IMR-90 (cell line): ENCODE measurements at regions not wholly inside any gene's neighbourhood (a gene's known extent, or its start where the extent isn't known, plus 50 kb on each side); places are given as distances from the start of the nearest gene placed in this dataset.

Source experiments
- ATAC-seq: fragments of 200-7000 bp; cut with Tn5 transposase; 2 replicates; pipeline ENCODE4 v1.9.1; 2020; ENCODE audit warnings: low read depth, mild to moderate bottlenecking, moderate library complexity
- BruUV-seq: library from RNA; stranded (reverse); fragments of 400-500 nt; replicated peaks from 2 replicates; lab custom pipeline; 2021; lab: Mats Ljungman, UMichigan
- CTCF ChIA-PET: fragments of 300-600 bp; formaldehyde crosslinking; extraction: SDS; loops from one replicate; lab custom pipeline; 2021; ENCODE audit warnings: antibody characterized with exemption; lab: Yijun Ruan, JAX
- POLR2A ChIA-PET: fragments of 300-600 bp; sonication (Branson Sonifier 250); formaldehyde crosslinking; loops from one replicate; lab custom pipeline; 2022; ENCODE audit warnings: antibody characterized with exemption; ENCODE audit not compliant: unreplicated experiment; lab: Charles Lee
- DNase-seq: peaks from one replicate; pipeline ENCODE4 v3.0.0; 2013
- H2AFZ ChIP-seq: replicated peaks from 2 replicates; pipeline ENCODE3; 2013; ENCODE audit warnings: low read length, mild to moderate bottlenecking; ENCODE audit not compliant: poor library complexity
- H2AK5ac ChIP-seq: 2 replicates; pipeline ENCODE4 v1.6.1; 2013; ENCODE audit warnings: low read depth, low read length, inconsistent platforms
- H2AK9ac ChIP-seq: replicated peaks from 2 replicates; pipeline ENCODE3; 2013; ENCODE audit warnings: mild to moderate bottlenecking, low read depth, low read length, moderate library complexity; ENCODE audit not compliant: poor library complexity
- H2BK120ac ChIP-seq: 2 replicates; pipeline ENCODE4 v1.6.1; 2013; ENCODE audit warnings: low read depth, low read length, inconsistent platforms
- H2BK15ac ChIP-seq: 3 replicates; pipeline ENCODE4 v1.6.1; 2013; ENCODE audit warnings: low read depth, low read length, inconsistent platforms
- H2BK20ac ChIP-seq: 2 replicates; pipeline ENCODE4 v1.6.1; 2013; ENCODE audit warnings: low read depth, mild to moderate bottlenecking, inconsistent platforms, low read length, moderate library complexity
- H2BK5ac ChIP-seq: 2 replicates; pipeline ENCODE4 v1.6.1; 2013; ENCODE audit warnings: mild to moderate bottlenecking, low read depth, low read length, inconsistent platforms; ENCODE audit not compliant: poor library complexity, severe bottlenecking
- H3K14ac ChIP-seq: replicated peaks from 2 replicates; pipeline ENCODE4 v1.6.1; 2013; ENCODE audit warnings: low read depth, low read length, inconsistent platforms
- H3K18ac ChIP-seq: 2 replicates; pipeline ENCODE4 v1.6.1; 2013; ENCODE audit warnings: low read depth, low read length, control low read depth
- H3K23ac ChIP-seq: 2 replicates; pipeline ENCODE4 v1.6.1; 2013; ENCODE audit warnings: low read depth, low read length, inconsistent platforms
- H3K27ac ChIP-seq: 2 replicates; pipeline ENCODE4 v1.5.1; 2013; ENCODE audit warnings: mild to moderate bottlenecking, control low read depth, low read length; ENCODE audit not compliant: insufficient read depth
- H3K27me3 ChIP-seq: 2 replicates; pipeline ENCODE4 v1.6.1; 2013; ENCODE audit warnings: low read length; ENCODE audit not compliant: control insufficient read depth, insufficient read depth
- H3K36me3 ChIP-seq: 2 replicates; pipeline ENCODE4 v1.6.1; 2013; ENCODE audit warnings: low read length, mixed read lengths; ENCODE audit not compliant: control insufficient read depth, insufficient read depth
- H3K4ac ChIP-seq: 2 replicates; pipeline ENCODE4 v1.6.1; 2013; ENCODE audit warnings: low read depth, low read length, inconsistent platforms
- H3K4me1 ChIP-seq: 2 replicates; pipeline ENCODE4 v1.6.1; 2013; ENCODE audit warnings: low read length, mixed read lengths; ENCODE audit not compliant: control insufficient read depth, insufficient read depth
- H3K4me2 ChIP-seq: 2 replicates; pipeline ENCODE4 v1.6.1; 2013; ENCODE audit warnings: low read depth, mild to moderate bottlenecking, control low read depth, low read length, moderate library complexity
- H3K4me3 ChIP-seq: 2 replicates; pipeline ENCODE4 v1.5.1; 2013; ENCODE audit warnings: low read depth, mild to moderate bottlenecking, control low read depth, low read length, moderate library complexity; ENCODE audit not compliant: insufficient read depth
- H3K56ac ChIP-seq: 2 replicates; pipeline ENCODE4 v1.6.1; 2013; ENCODE audit warnings: low read length, inconsistent platforms; ENCODE audit not compliant: insufficient read depth; ENCODE audit errors: extremely low read depth
- H3K79me1 ChIP-seq, 2 experiments: 2 replicates each; pipeline ENCODE4 v1.6.1; 2013; ENCODE audit warnings: low read length in 2 of 2, inconsistent platforms in 1 of 2, low read depth in 1 of 2
- H3K9ac ChIP-seq: 2 replicates; pipeline ENCODE4 v1.6.1; 2013; ENCODE audit warnings: low read depth, low read length, control low read depth
- H3K9me1 ChIP-seq: 2 replicates; pipeline ENCODE4 v1.6.1; 2013; ENCODE audit warnings: low read length, inconsistent platforms; ENCODE audit not compliant: insufficient read depth
- H3K9me3 ChIP-seq: 2 replicates; pipeline ENCODE4 v1.6.1; 2013; ENCODE audit warnings: low read length; ENCODE audit not compliant: control insufficient read depth, insufficient read depth
- H4K20me1 ChIP-seq: 2 replicates; pipeline ENCODE4 v1.6.1; 2013; ENCODE audit warnings: low read length, inconsistent platforms; ENCODE audit not compliant: insufficient read depth
- H4K5ac ChIP-seq: 2 replicates; pipeline ENCODE4 v1.6.1; 2013; ENCODE audit warnings: mild to moderate bottlenecking, low read depth, low read length, control low read depth
- H4K8ac ChIP-seq, 2 experiments: 2 replicates each; pipeline ENCODE4 v1.6.1; 2013; ENCODE audit warnings: low read depth in 2 of 2, low read length in 2 of 2, control low read depth in 1 of 2, inconsistent platforms in 1 of 2
- H4K91ac ChIP-seq: 2 replicates; pipeline ENCODE4 v1.6.1; 2013; ENCODE audit warnings: low read depth, low read length, inconsistent platforms; ENCODE audit not compliant: insufficient read depth
- CEBPB ChIP-seq: IDR thresholded peaks from 2 replicates; pipeline ENCODE4 v1.6.1; 2012; ENCODE audit warnings: low read depth, low read length, improper control_type of control experiment
- CHD1 ChIP-seq: IDR thresholded peaks from 2 replicates; pipeline ENCODE4 v1.6.1; 2012; ENCODE audit warnings: low read depth, low read length, improper control_type of control experiment
- FOS ChIP-seq: fragments of 150-350 bp; IDR thresholded peaks from 2 replicates; pipeline ENCODE4 v1.6.1; 2016; ENCODE audit warnings: low read depth, low read length
- MAZ ChIP-seq: IDR thresholded peaks from 2 replicates; pipeline ENCODE4 v1.6.1; 2012; ENCODE audit warnings: low read depth, mild to moderate bottlenecking, low read length, improper control_type of control experiment, moderate library complexity, borderline replicate concordance
- MXI1 ChIP-seq: IDR thresholded peaks from 2 replicates; pipeline ENCODE4 v1.6.1; 2012; ENCODE audit warnings: low read depth, mild to moderate bottlenecking, low read length, moderate library complexity, borderline replicate concordance
- NFE2L2 ChIP-seq: fragments of 150-350 bp; IDR thresholded peaks from 2 replicates; pipeline ENCODE4 v1.6.1; 2016; ENCODE audit warnings: low read depth, mild to moderate bottlenecking, low read length
- POLR2A ChIP-seq: IDR thresholded peaks from 2 replicates; pipeline ENCODE4 v1.6.1; 2012; ENCODE audit warnings: mild to moderate bottlenecking, low read depth, low read length
- RAD21 ChIP-seq: IDR thresholded peaks from 2 replicates; pipeline ENCODE4 v1.6.1; 2012; ENCODE audit warnings: low read length, improper control_type of control experiment
- RCOR1 ChIP-seq: IDR thresholded peaks from 2 replicates; pipeline ENCODE4 v1.6.1; 2012; ENCODE audit warnings: mild to moderate bottlenecking, low read length, improper control_type of control experiment; ENCODE audit not compliant: insufficient replicate concordance
- RFX5 ChIP-seq: IDR thresholded peaks from 2 replicates; pipeline ENCODE4 v1.8.0; 2012; ENCODE audit warnings: low read depth, mild to moderate bottlenecking, low read length, moderate library complexity
- SMC3 ChIP-seq: fragments of 150-350 bp; IDR thresholded peaks from 2 replicates; pipeline ENCODE4 v1.6.1; 2016; ENCODE audit warnings: low read depth, mild to moderate bottlenecking, antibody characterized with exemption, low read length, moderate library complexity
- WGBS, 2 experiments: methylation state at CpG; one replicate each; pipeline versions ENCODE4 v1.1.5 to v1.1.7; 2013; ENCODE audit warnings: missing lambda C conversion rate in 2 of 2; ENCODE audit not compliant: insufficient read length in 1 of 2; ENCODE audit errors: extremely low coverage in 2 of 2; 5-methylcytosine and 5-hydroxymethylcytosine counted together
- dilution Hi-C: fragments of 300-500 bp; cut with HindIII; formaldehyde crosslinking; loops from one replicate; pipeline ENCODE4 v1.14.3; 2018; ENCODE audit warnings: low sequenced_read_pairs; ENCODE audit not compliant: unreplicated experiment
- in situ Hi-C: fragments of 300-500 bp; cut with MboI; formaldehyde crosslinking; loops from 3 replicates; pipeline ENCODE4 v1.14.3; 2019; ENCODE audit warnings: low sequenced_read_pairs, inconsistent platforms, mixed read lengths
- intact Hi-C: fragments of 100-400 bp; cut with micrococcal nuclease; formaldehyde crosslinking; loops from 2 replicates; pipeline ENCODE4 v1.10.0; 2022
- TF ChIP-seq, protein P1 (sequence below): conservative IDR thresholded peaks from 2 replicates; pipeline ENCODE4 v1.5.1; 2012; ENCODE audit warnings: mild to moderate bottlenecking, low read depth, low read length, improper control_type of control experiment
- TF ChIP-seq, protein P2 (sequence below): fragments of 150-350 bp; IDR thresholded peaks from 2 replicates; pipeline ENCODE4 v1.6.1; 2016; ENCODE audit warnings: low read depth, mild to moderate bottlenecking, low read length, moderate library complexity, borderline replicate concordance
- TF ChIP-seq, protein P3 (sequence below): fragments of 150-350 bp; IDR thresholded peaks from 2 replicates; pipeline ENCODE4 v1.6.1; 2017; ENCODE audit warnings: mild to moderate bottlenecking, antibody characterized with exemption, low read length, low read depth

DNA sequence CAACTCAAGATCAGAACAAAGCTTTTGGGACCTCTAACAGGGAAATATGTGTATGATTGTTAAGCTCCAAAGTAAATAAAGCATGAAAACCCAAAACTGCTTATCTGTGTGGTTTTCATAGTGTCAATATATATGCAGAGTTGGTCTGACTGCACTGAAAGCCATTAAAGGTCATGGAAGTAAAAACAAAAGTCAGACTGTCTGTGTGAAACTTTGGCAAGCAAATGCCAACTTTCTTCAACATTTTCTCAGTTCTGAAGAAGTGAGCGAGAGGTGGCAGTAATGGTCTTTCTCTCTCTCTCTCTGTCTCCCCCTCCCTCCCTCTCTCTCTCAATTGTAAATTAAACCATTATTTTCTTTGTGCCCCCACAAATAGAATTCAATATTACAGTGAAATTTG, 100.1 kb upstream of the S1PR1 start:
- intact Hi-C loops (loop anchor here (2.0 kb wide), 2 partner anchors 100 to 152 kb away; partner anchors contain the start of gene S1PR1), dilution Hi-C loops (no loop called here), in situ Hi-C loops (no loop called here)
- Histone ChIP-seq H3K27me3 (no peaks in the 10 kb centered on the region), H4K20me1 (no peaks in the 10 kb centered on the region), H2BK20ac (no peak overlapping the region), H3K79me1 (no peaks in the 10 kb centered on the region), H3K9me1 (no peaks in the 10 kb centered on the region; the same call in 1 of the 2 replicates), H3K4me2 (0 out of 2 replicates have a peak overlapping the region, but pooled peaks have one; percentile 69), H2BK5ac (no peak overlapping the region), H3K27ac (no peak overlapping the region), H2AK5ac (no peak overlapping the region), H3K36me3 (no peaks in the 10 kb centered on the region), H3K23ac (no peak overlapping the region), H3K56ac (no peak overlapping the region), H2AFZ (no peak overlapping the region), H3K9ac (no peak overlapping the region), H4K8ac (no peak overlapping the region), H4K5ac (no peak overlapping the region), H3K4ac (no peak overlapping the region), H3K9me3 (no peaks in the 10 kb centered on the region), H3K18ac (no peak overlapping the region), H3K4me3 (no peak overlapping the region), H3K14ac (no peak overlapping the region), H4K91ac (no peak overlapping the region), H2AK9ac (no peak overlapping the region), H3K4me1 (peaks cover 3% of the 10 kb centered on the region), H2BK15ac (no peak overlapping the region), H2BK120ac (no peak overlapping the region)
- DNase-seq: peak; percentile 19
- ATAC-seq: peak; percentile 21; the same call in 1 of the 2 replicates
- WGBS, 2 experiments: no CpG with 5 or more reads among the region's 1 CpG
- CTCF ChIA-PET: interaction anchor here (0.7 to 1.0 kb wide), 2 partner anchors 102 to 150 kb away, joined by 3 to 7 read pairs; no protein-coding TSS in a partner anchor
- no TSS peak for BruUV-seq
- POLR2A ChIA-PET: no interaction called here
- no peak for TF ChIP-seq MAZ
- no peak for TF ChIP-seq POLR2A
- no peak for TF ChIP-seq NFE2L2
- TF ChIP-seq, protein P1, sequence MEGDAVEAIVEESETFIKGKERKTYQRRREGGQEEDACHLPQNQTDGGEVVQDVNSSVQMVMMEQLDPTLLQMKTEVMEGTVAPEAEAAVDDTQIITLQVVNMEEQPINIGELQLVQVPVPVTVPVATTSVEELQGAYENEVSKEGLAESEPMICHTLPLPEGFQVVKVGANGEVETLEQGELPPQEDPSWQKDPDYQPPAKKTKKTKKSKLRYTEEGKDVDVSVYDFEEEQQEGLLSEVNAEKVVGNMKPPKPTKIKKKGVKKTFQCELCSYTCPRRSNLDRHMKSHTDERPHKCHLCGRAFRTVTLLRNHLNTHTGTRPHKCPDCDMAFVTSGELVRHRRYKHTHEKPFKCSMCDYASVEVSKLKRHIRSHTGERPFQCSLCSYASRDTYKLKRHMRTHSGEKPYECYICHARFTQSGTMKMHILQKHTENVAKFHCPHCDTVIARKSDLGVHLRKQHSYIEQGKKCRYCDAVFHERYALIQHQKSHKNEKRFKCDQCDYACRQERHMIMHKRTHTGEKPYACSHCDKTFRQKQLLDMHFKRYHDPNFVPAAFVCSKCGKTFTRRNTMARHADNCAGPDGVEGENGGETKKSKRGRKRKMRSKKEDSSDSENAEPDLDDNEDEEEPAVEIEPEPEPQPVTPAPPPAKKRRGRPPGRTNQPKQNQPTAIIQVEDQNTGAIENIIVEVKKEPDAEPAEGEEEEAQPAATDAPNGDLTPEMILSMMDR: peak; percentile 35
- TF ChIP-seq CEBPB: no peak
- TF ChIP-seq, protein P2, sequence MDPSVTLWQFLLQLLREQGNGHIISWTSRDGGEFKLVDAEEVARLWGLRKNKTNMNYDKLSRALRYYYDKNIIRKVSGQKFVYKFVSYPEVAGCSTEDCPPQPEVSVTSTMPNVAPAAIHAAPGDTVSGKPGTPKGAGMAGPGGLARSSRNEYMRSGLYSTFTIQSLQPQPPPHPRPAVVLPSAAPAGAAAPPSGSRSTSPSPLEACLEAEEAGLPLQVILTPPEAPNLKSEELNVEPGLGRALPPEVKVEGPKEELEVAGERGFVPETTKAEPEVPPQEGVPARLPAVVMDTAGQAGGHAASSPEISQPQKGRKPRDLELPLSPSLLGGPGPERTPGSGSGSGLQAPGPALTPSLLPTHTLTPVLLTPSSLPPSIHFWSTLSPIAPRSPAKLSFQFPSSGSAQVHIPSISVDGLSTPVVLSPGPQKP: no peak
- TF ChIP-seq MXI1: no peak
- TF ChIP-seq CHD1: no peak
- TF ChIP-seq SMC3: no peak
- TF ChIP-seq, protein P3, sequence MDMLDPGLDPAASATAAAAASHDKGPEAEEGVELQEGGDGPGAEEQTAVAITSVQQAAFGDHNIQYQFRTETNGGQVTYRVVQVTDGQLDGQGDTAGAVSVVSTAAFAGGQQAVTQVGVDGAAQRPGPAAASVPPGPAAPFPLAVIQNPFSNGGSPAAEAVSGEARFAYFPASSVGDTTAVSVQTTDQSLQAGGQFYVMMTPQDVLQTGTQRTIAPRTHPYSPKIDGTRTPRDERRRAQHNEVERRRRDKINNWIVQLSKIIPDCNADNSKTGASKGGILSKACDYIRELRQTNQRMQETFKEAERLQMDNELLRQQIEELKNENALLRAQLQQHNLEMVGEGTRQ: no peak
- TF ChIP-seq RCOR1: no peak
- no peak for TF ChIP-seq RFX5
- no peak for TF ChIP-seq FOS
- peak; percentile 50 for TF ChIP-seq RAD21
